ENCODE measurements at regions not wholly inside any gene's neighbourhood (a gene's known extent, or its start where the extent isn't known, plus 50 kb on each side); places are given as distances from the start of the nearest gene placed in this dataset.
"Not testable (repeated sequence)": the region's sequence is repeated elsewhere in the genome, so short reads cannot be mapped to it uniquely, and the experiment has no call there.

- DNase-seq (ENCODE audit: low read depth); H3K4me3 ChIP-seq (ENCODE audit: low read depth, low read length): not testable (repeated sequence)
Observed at GRCh38 chr1:83383107-83383506, 615.8 kb downstream of the TTLL7 start.

GRCh38 chr1:83373018-83373417 lies 625.9 kb downstream of the TTLL7 start:
- DNase-seq (ENCODE audit: low read depth) = not testable (repeated sequence)

GRCh38 chr1:83369853-83370252 lies 629.1 kb downstream of the TTLL7 start:
- not testable (repeated sequence) for H3K4me3 ChIP-seq (ENCODE audit: low read depth, low read length); DNase-seq (ENCODE audit: low read depth)

More at GRCh38 chr1:83373018-83373417, 625.9 kb downstream of the TTLL7 start:
- not testable (repeated sequence) for H3K4me3 ChIP-seq (ENCODE audit: low read depth, low read length)

- not testable (repeated sequence) for DNase-seq (ENCODE audit: low read depth); H3K4me3 ChIP-seq (ENCODE audit: low read depth, low read length)
Observed at GRCh38 chr1:83365320-83365719, 633.6 kb downstream of the TTLL7 start.

- H3K4me3 ChIP-seq (ENCODE audit: low read depth, low read length); DNase-seq (ENCODE audit: low read depth): not testable (repeated sequence)
Observed at GRCh38 chr1:83345375-83345774, 653.6 kb downstream of the TTLL7 start.

GRCh38 chr1:83343767-83344166 lies 655.2 kb downstream of the TTLL7 start:
- DNase-seq (ENCODE audit: low read depth); H3K4me3 ChIP-seq (ENCODE audit: low read depth, low read length): not testable (repeated sequence)

GRCh38 chr1:83342995-83343394 lies 655.9 kb downstream of the TTLL7 start:
- DNase-seq (ENCODE audit: low read depth); H3K4me3 ChIP-seq (ENCODE audit: low read depth, low read length): not testable (repeated sequence)

- H3K4me3 ChIP-seq (ENCODE audit: low read depth, low read length); DNase-seq (ENCODE audit: low read depth): not testable (repeated sequence)
Observed at GRCh38 chr1:83332308-83332707, 666.6 kb downstream of the TTLL7 start.

GRCh38 chr1:83318366-83318765 lies 680.6 kb downstream of the TTLL7 start:
- no peak for DNase-seq (ENCODE audit: low read depth)
- no peak for TF ChIP-seq CTCF (IDR thresholded peaks at IDR 0.05; ENCODE audit: low read depth, low read length, missing control alignments)
- no peak overlapping the region for H3K4me3 ChIP-seq (ENCODE audit: low read depth, low read length)

GRCh38 chr1:83315446-83315845 lies 683.5 kb downstream of the TTLL7 start:
- not testable (repeated sequence) for DNase-seq (ENCODE audit: low read depth); H3K4me3 ChIP-seq (ENCODE audit: low read depth, low read length)

- DNase-seq (ENCODE audit: low read depth); H3K4me3 ChIP-seq (ENCODE audit: low read depth, low read length): not testable (repeated sequence)
Observed at GRCh38 chr1:83310161-83310560, 688.8 kb downstream of the TTLL7 start.

- DNase-seq (ENCODE audit: low read depth); H3K4me3 ChIP-seq (ENCODE audit: low read depth, low read length): not testable (repeated sequence)
Observed at GRCh38 chr1:83309035-83309434, 689.9 kb downstream of the TTLL7 start.

GRCh38 chr1:83306811-83307210 lies 692.1 kb downstream of the TTLL7 start:
- not testable (repeated sequence) for H3K4me3 ChIP-seq (ENCODE audit: low read depth, low read length); DNase-seq (ENCODE audit: low read depth)

- not testable (repeated sequence) for H3K4me3 ChIP-seq (ENCODE audit: low read depth, low read length); DNase-seq (ENCODE audit: low read depth)
Observed at GRCh38 chr1:83295594-83295993, 703.3 kb downstream of the TTLL7 start.

- DNase-seq (ENCODE audit: low read depth); H3K4me3 ChIP-seq (ENCODE audit: low read depth, low read length): not testable (repeated sequence)
Observed at GRCh38 chr1:83287391-83287790, 711.5 kb downstream of the TTLL7 start.

- DNase-seq (ENCODE audit: low read depth); H3K4me3 ChIP-seq (ENCODE audit: low read depth, low read length): not testable (repeated sequence)
Observed at GRCh38 chr1:83274656-83275055, 724.3 kb downstream of the TTLL7 start.

- not testable (repeated sequence) for H3K4me3 ChIP-seq (ENCODE audit: low read depth, low read length)
Observed at GRCh38 chr1:83272484-83272883, 726.4 kb downstream of the TTLL7 start.

GRCh38 chr1:83271834-83272233 lies 727.1 kb downstream of the TTLL7 start:
- not testable (repeated sequence) for H3K4me3 ChIP-seq (ENCODE audit: low read depth, low read length); DNase-seq (ENCODE audit: low read depth)

More at GRCh38 chr1:83272484-83272883, 726.4 kb downstream of the TTLL7 start:
- not testable (repeated sequence) for DNase-seq (ENCODE audit: low read depth)

- H3K4me3 ChIP-seq (ENCODE audit: low read depth, low read length); DNase-seq (ENCODE audit: low read depth): not testable (repeated sequence)
Observed at GRCh38 chr1:83270801-83271200, 728.1 kb downstream of the TTLL7 start.

- not testable (repeated sequence) for DNase-seq (ENCODE audit: low read depth); H3K4me3 ChIP-seq (ENCODE audit: low read depth, low read length)
Observed at GRCh38 chr1:83263808-83264207, 735.1 kb downstream of the TTLL7 start.

Measured in GM12864 (cell line).